Bronchial epithelial cell (primary cell): ENCODE measurements at regions not wholly inside any gene's neighbourhood (a gene's known extent, or its start where the extent isn't known, plus 50 kb on each side); places are given as distances from the start of the nearest gene placed in this dataset.
"Not testable (repeated sequence)": the region's sequence is repeated elsewhere in the genome, so short reads cannot be mapped to it uniquely, and the experiment has no call there.

Experiments
- DNase-seq: peaks from one replicate; pipeline ENCODE4 v3.0.0-alpha.2; 2010; ENCODE audit warnings: low read depth
- FAIRE-seq: peaks from 2 replicates; lab custom pipeline; 2011; peaks lifted over from hg19 to GRCh38; lab: Jason Lieb, UNC
- H3K27me3 ChIP-seq: 2 replicates; pipeline ENCODE4 v1.5.1; 2011; ENCODE audit warnings: low read length; ENCODE audit not compliant: control insufficient read depth, insufficient read depth
- H3K36me3 ChIP-seq: 2 replicates; pipeline ENCODE4 v1.5.1; 2011; ENCODE audit warnings: low read length; ENCODE audit not compliant: control insufficient read depth, insufficient read depth
- H3K4me3 ChIP-seq: 2 replicates; pipeline ENCODE4 v1.5.1; 2011; ENCODE audit warnings: mild to moderate bottlenecking, low read depth, low read length, control low read depth
- CTCF ChIP-seq: IDR thresholded peaks from 2 replicates; pipeline ENCODE4 v1.5.1; 2011; ENCODE audit warnings: mild to moderate bottlenecking, moderate library complexity, low read length, control low read depth, inconsistent platforms; ENCODE audit not compliant: insufficient read depth, severe bottlenecking

- Histone ChIP-seq H3K27me3 (no peaks in the 10 kb centered on the region), H3K36me3 (no peaks in the 10 kb centered on the region), H3K4me3 (no peak overlapping the region)
- FAIRE-seq (no peak), DNase-seq (peak; percentile 11)
- TF ChIP-seq CTCF: peak; percentile 11
Measured at GRCh38 chr20:48329676-48330664, 497.8 kb downstream of the PREX1 start.

GRCh38 chr20:48329031-48329615, 498.7 kb downstream of the PREX1 start:
- DNase-seq: no peak
- TF ChIP-seq CTCF: no peak
- Histone ChIP-seq H3K36me3 (no peaks in the 10 kb centered on the region), H3K4me3 (no peak overlapping the region), H3K27me3 (no peaks in the 10 kb centered on the region)
- no peak for FAIRE-seq

- not testable (repeated sequence) for H3K36me3 ChIP-seq, H3K4me3 ChIP-seq, H3K27me3 ChIP-seq, DNase-seq
- peak; percentile 47 for FAIRE-seq
Measured at GRCh38 chr20:48327848-48328247, 500.0 kb downstream of the PREX1 start.

GRCh38 chr20:48326868-48327267, 500.9 kb downstream of the PREX1 start:
- DNase-seq (no peak), FAIRE-seq (no peak)
- Histone ChIP-seq H3K4me3 (no peak overlapping the region), H3K27me3 (no peaks in the 10 kb centered on the region), H3K36me3 (no peaks in the 10 kb centered on the region)
- no peak for TF ChIP-seq CTCF

GRCh38 chr20:48326434-48326691, 501.4 kb downstream of the PREX1 start:
- no peaks in the 10 kb centered on the region for H3K36me3 ChIP-seq
- TF ChIP-seq CTCF: no peak
- H3K27me3 ChIP-seq: no peaks in the 10 kb centered on the region
- no peak overlapping the region for H3K4me3 ChIP-seq
- FAIRE-seq (no peak), DNase-seq (no peak)

- Histone ChIP-seq H3K4me3 (no peak overlapping the region), H3K36me3 (no peaks in the 10 kb centered on the region), H3K27me3 (no peaks in the 10 kb centered on the region)
- no peak for TF ChIP-seq CTCF
- DNase-seq (no peak), FAIRE-seq (no peak)
Measured at GRCh38 chr20:48325656-48326433, 502.0 kb downstream of the PREX1 start.
